Fibroblast of lung (primary cell): ENCODE measurements at regions not wholly inside any gene's neighbourhood (a gene's known extent, or its start where the extent isn't known, plus 50 kb on each side); places are given as distances from the start of the nearest gene placed in this dataset.
A peak's percentile ranks its signal among the peaks of the same experiment; 100 is the strongest.

Experiments used
- DNase-seq, 2 donors: peaks; one replicate each; pipeline versions ENCODE4 v3.0.0 to v3.0.0-alpha.2; 2010; ENCODE audit warnings: low read depth in 2 of 2
- H2AFZ ChIP-seq: 2 replicates; pipeline ENCODE4 v1.5.1; 2012; ENCODE audit warnings: low read length, control low read depth, inconsistent platforms
- H3K27ac ChIP-seq: 2 replicates; pipeline ENCODE4 v1.5.1; 2011; ENCODE audit warnings: low read length, control low read depth; ENCODE audit not compliant: insufficient read depth
- H3K27me3 ChIP-seq: 2 replicates; pipeline ENCODE4 v1.5.1; 2011; ENCODE audit warnings: mild to moderate bottlenecking, low read length; ENCODE audit not compliant: control insufficient read depth, insufficient read depth
- H3K36me3 ChIP-seq: 2 replicates; pipeline ENCODE4 v1.5.1; 2011; ENCODE audit warnings: low read length; ENCODE audit not compliant: control insufficient read depth, insufficient read depth
- H3K4me1 ChIP-seq: 2 replicates; pipeline ENCODE4 v1.5.1; 2011; ENCODE audit warnings: low read length; ENCODE audit not compliant: control insufficient read depth, insufficient read depth; ENCODE audit errors: extremely low read depth
- H3K4me2 ChIP-seq: 2 replicates; pipeline ENCODE4 v1.5.1; 2011; ENCODE audit warnings: low read length, control low read depth; ENCODE audit not compliant: insufficient read depth; ENCODE audit errors: extremely low read depth
- H3K4me3 ChIP-seq, 4 experiments: fragments of 200-600 bp in 1 of 4; sonication (generic) in 1 of 4; replicated peaks in 1 of 4; 2 replicates each; pipeline ENCODE4 v1.5.1; 2011 to 2016; ENCODE audit warnings: low read length in 4 of 4, low read depth in 3 of 4, mild to moderate bottlenecking in 3 of 4, control low read depth in 2 of 4, inconsistent platforms in 1 of 4, mixed read lengths in 1 of 4; ENCODE audit not compliant: insufficient read depth in 1 of 4; ENCODE audit errors: control extremely low read depth in 1 of 4
- H3K79me2 ChIP-seq: 2 replicates; pipeline ENCODE4 v1.5.1; 2012; ENCODE audit warnings: mild to moderate bottlenecking, low read length, inconsistent platforms; ENCODE audit not compliant: control insufficient read depth, insufficient read depth
- H3K9ac ChIP-seq: 2 replicates; pipeline ENCODE4 v1.5.1; 2011; ENCODE audit warnings: mild to moderate bottlenecking, low read length, control low read depth; ENCODE audit not compliant: insufficient read depth
- H3K9me3 ChIP-seq: 2 replicates; pipeline ENCODE4 v1.5.1; 2012; ENCODE audit warnings: low read depth, low read length; ENCODE audit not compliant: control insufficient read depth, insufficient read depth
- H4K20me1 ChIP-seq: 2 replicates; pipeline ENCODE4 v1.5.1; 2011; ENCODE audit warnings: low read length; ENCODE audit not compliant: control insufficient read depth, insufficient read depth; ENCODE audit errors: extremely low read depth
- CTCF ChIP-seq, 2 donors: IDR thresholded peaks in 1 of 2; conservative IDR thresholded peaks in 1 of 2; 1 replicate in 1 of 2; 2 replicates in 1 of 2; pipeline ENCODE4 v1.5.1; 2011 to 2012; ENCODE audit warnings: low read length in 2 of 2, control low read depth in 1 of 2, inconsistent platforms in 1 of 2, low read depth in 1 of 2, mild to moderate bottlenecking in 1 of 2
- EZH2 ChIP-seq: IDR thresholded peaks from 2 replicates; pipeline ENCODE4 v1.5.1; 2012; ENCODE audit warnings: low read length, control low read depth, mild to moderate bottlenecking; ENCODE audit errors: missing control alignments

GRCh38 chr6:8530785-8531435, 95.6 kb upstream of the SLC35B3 start:
- H3K4me1 ChIP-seq = no peaks in the 10 kb centered on the region
- H4K20me1 ChIP-seq = no peaks in the 10 kb centered on the region
- no peaks in the 10 kb centered on the region for H3K27me3 ChIP-seq
- TF ChIP-seq CTCF (conservative IDR thresholded peaks at IDR 0.05 in 1 of 2, IDR thresholded peaks at IDR 0.05 in 1 of 2; ENCODE audit: low read depth in 1 of 2, low read length in 2 of 2) (no peak), EZH2 (no peak)
- peak in 1 of 2 donors; percentile 1 for DNase-seq
- H3K27ac ChIP-seq = no peak overlapping the region
- no peak overlapping the region for H3K9ac ChIP-seq
- H3K4me3 ChIP-seq = peak overlapping the region in 1 of 4 experiments; percentile 13
- no peak overlapping the region for H2AFZ ChIP-seq
- no peaks in the 10 kb centered on the region for H3K79me2 ChIP-seq
- no peaks in the 10 kb centered on the region for H3K36me3 ChIP-seq
- no peaks in the 10 kb centered on the region for H3K9me3 ChIP-seq
- H3K4me2 ChIP-seq = peak overlapping the region; percentile 33

- H3K9me3 ChIP-seq = no peaks in the 10 kb centered on the region
- no peak overlapping the region for H3K9ac ChIP-seq
- no peaks in the 10 kb centered on the region for H3K36me3 ChIP-seq
- no peak for DNase-seq
- no peaks in the 10 kb centered on the region for H3K79me2 ChIP-seq
- H3K27me3 ChIP-seq = no peaks in the 10 kb centered on the region
- no peak for TF ChIP-seq EZH2
- TF ChIP-seq CTCF (conservative IDR thresholded peaks at IDR 0.05 in 1 of 2, IDR thresholded peaks at IDR 0.05 in 1 of 2; ENCODE audit: low read depth in 1 of 2, low read length in 2 of 2) = no peak
- H3K4me3 ChIP-seq = no peak overlapping the region
- no peaks in the 10 kb centered on the region for H4K20me1 ChIP-seq
- no peak overlapping the region for H3K4me2 ChIP-seq
- no peak overlapping the region for H2AFZ ChIP-seq
- no peaks in the 10 kb centered on the region for H3K4me1 ChIP-seq
- no peak overlapping the region for H3K27ac ChIP-seq
Measured at GRCh38 chr6:8529250-8529649, 93.9 kb upstream of the SLC35B3 start.

- Histone ChIP-seq H3K4me2 (no peak overlapping the region), H2AFZ (no peak overlapping the region), H3K27me3 (no peaks in the 10 kb centered on the region), H3K4me3 (no peak overlapping the region), H3K79me2 (no peaks in the 10 kb centered on the region), H3K9ac (no peak overlapping the region), H4K20me1 (no peaks in the 10 kb centered on the region), H3K9me3 (no peaks in the 10 kb centered on the region), H3K27ac (no peak overlapping the region), H3K36me3 (no peaks in the 10 kb centered on the region), H3K4me1 (no peaks in the 10 kb centered on the region)
- TF ChIP-seq EZH2 (no peak), CTCF (conservative IDR thresholded peaks at IDR 0.05 in 1 of 2, IDR thresholded peaks at IDR 0.05 in 1 of 2; ENCODE audit: low read depth in 1 of 2, low read length in 2 of 2) (no peak)
- no peak for DNase-seq
Measured at GRCh38 chr6:8527818-8528217, 92.5 kb upstream of the SLC35B3 start.
